ENCODE measurements at regions not wholly inside any gene's neighbourhood (a gene's known extent, or its start where the extent isn't known, plus 50 kb on each side); places are given as distances from the start of the nearest gene placed in this dataset.

DNA sequence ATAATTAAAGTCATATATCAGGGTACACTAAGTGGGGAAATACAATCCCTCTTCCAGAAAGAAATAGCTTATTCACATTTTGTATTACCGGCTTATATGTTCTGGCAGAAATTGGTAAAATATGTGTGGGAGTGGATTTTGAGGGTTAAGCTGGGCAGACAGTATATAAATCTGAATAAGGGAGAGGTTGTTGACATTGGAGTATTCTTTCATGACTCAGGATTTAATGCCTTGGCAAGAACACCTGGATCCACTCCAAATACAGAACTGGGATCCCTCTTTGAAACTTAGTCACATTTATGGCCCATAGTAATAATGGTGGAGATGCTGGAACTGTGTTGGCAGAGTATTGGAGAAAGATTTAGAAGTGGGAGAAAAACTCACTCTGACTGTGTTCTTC, 54.3 kb upstream of the TET2 start:
- intact Hi-C loops (cut with DNase I), result no loop called here

DNA sequence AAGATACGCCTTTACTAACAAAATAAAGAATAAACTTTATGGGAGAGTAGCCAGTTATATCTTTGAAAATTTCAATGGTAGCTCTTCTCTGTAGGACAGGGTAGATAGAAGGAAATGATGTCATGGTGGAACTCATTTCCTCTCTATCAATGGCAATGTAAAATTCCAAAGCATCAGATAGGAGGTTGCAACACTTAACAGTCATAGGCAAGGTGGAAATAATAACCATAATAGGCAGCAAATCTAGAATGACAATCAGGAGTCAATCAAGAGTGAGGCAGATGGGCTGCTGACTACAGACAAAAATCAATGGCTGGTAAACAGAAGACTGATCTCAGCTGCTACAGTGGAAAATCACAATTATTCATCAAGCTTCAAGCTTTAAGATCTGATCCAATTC, 53.9 kb upstream of the TET2 start:
- intact Hi-C loops (cut with DNase I), result no loop called here
- DNase-seq, result no peak

More for the DNA sequence above, 54.3 kb upstream of the TET2 start:
- no peak for DNase-seq

DNA sequence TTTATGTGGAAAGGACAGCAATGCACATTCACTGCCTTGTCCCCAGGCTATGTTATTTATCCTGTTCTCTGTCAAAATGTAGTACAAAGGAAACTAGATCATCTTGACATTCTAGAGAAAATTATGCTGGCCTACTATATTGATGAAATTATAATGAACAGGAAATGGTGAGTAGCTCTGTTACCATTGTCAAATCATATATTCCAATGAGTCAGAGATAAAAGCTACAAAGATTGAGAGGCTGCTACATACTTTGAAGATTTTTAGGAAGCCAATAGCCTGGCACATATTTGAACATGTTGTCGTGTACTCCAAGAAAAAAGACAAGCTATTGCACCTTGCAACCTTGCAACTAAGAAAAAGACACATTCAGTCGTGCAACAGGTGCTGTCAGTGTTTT, 52.7 kb upstream of the TET2 start:
- DNase-seq, result no peak
- intact Hi-C loops (cut with DNase I), result no loop called here
